ENCODE measurements at regions not wholly inside any gene's neighbourhood (a gene's known extent, or its start where the extent isn't known, plus 50 kb on each side); places are given as distances from the start of the nearest gene placed in this dataset.
"Not testable (repeated sequence)": the region's sequence is repeated elsewhere in the genome, so short reads cannot be mapped to it uniquely, and the experiment has no call there.

DNA sequence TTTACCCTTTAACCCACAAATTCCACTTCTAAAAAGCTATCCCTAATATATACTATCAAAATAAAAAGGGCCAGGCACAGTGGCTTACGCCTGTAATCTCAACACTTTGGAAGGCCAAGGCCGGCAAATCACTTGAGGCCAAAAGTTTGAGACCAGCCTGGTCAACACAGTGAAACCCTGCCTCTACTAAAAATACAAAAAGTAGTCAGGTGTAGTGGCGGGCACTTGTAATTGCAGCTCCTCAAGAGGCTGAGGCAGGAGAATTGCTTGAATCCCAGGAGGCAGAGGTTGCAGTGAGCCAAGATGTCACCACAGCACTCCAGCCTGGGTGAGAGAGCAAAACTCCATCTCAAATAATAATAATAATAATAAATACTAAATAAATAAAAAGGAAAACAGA is 82.5 kb downstream of the TRIM27 start:
- Histone ChIP-seq H3K4me3 (ENCODE audit: low read length) (no peak overlapping the region), H2AFZ (ENCODE audit: low read depth, low read length) (no peak overlapping the region), H3K79me2 (replicated peaks; ENCODE audit: insufficient read depth, low read length) (no peaks in the 10 kb centered on the region), H3K9ac (ENCODE audit: low read length) (no peak overlapping the region), H4K20me1 (ENCODE audit: insufficient read depth) (no peaks in the 10 kb centered on the region), H3K9me3 (ENCODE audit: low read length) (no peaks in the 10 kb centered on the region), H3K9me2 (ENCODE audit: insufficient read depth, low read length) (no peaks in the 10 kb centered on the region), H3K4me2 (ENCODE audit: low read length) (no peak overlapping the region), H3K36me3 (ENCODE audit: insufficient read depth, low read length) (no peaks in the 10 kb centered on the region), H3K27ac (ENCODE audit: low read length) (no peak overlapping the region), H3F3A (ENCODE audit: insufficient read depth, low read length, poor library complexity, severe bottlenecking) (peaks cover 7% of the 10 kb centered on the region), H3K27me3 (ENCODE audit: insufficient read depth, low read depth, low read length) (no peaks in the 10 kb centered on the region)
- TF ChIP-seq REST (IDR thresholded peaks at IDR 0.05; ENCODE audit: borderline replicate concordance) = no peak
- TF ChIP-seq CTCF (IDR thresholded peaks at IDR 0.05; ENCODE audit: poor library complexity, severe bottlenecking) = no peak
- no peak for TF ChIP-seq EP300 (conservative IDR thresholded peaks at IDR 0.05; ENCODE audit: poor library complexity, severe bottlenecking)
- no peak for TF ChIP-seq TAF1 (IDR thresholded peaks at IDR 0.05; ENCODE audit: low read depth)
- no peak for TF ChIP-seq EZH2 (IDR thresholded peaks at IDR 0.05; ENCODE audit: borderline replicate concordance, insufficient read depth, low read length, poor library complexity, severe bottlenecking)
- TF ChIP-seq RAD21 (conservative IDR thresholded peaks at IDR 0.05) = no peak
- TF ChIP-seq POLR2AphosphoS5 (IDR thresholded peaks at IDR 0.05) = no peak
- TF ChIP-seq SMC3 (conservative IDR thresholded peaks at IDR 0.05; ENCODE audit: poor library complexity) = no peak
- no peak for TF ChIP-seq MXI1 (conservative IDR thresholded peaks at IDR 0.05; ENCODE audit: poor library complexity, severe bottlenecking)

GRCh38 chr6:28848756-28849155 is 75.0 kb downstream of the TRIM27 start:
- not testable (repeated sequence) for H4K20me1 ChIP-seq (ENCODE audit: insufficient read depth); H3K27me3 ChIP-seq (ENCODE audit: insufficient read depth, low read depth, low read length); H3K9ac ChIP-seq (ENCODE audit: low read length); H3K79me2 ChIP-seq (replicated peaks; ENCODE audit: insufficient read depth, low read length); H3K4me2 ChIP-seq (ENCODE audit: low read length); H2AFZ ChIP-seq (ENCODE audit: low read depth, low read length); H3K36me3 ChIP-seq (ENCODE audit: insufficient read depth, low read length); H3F3A ChIP-seq (ENCODE audit: insufficient read depth, low read length, poor library complexity, severe bottlenecking); H3K9me3 ChIP-seq (ENCODE audit: low read length); H3K9me2 ChIP-seq (ENCODE audit: insufficient read depth, low read length); H3K27ac ChIP-seq (ENCODE audit: low read length); H3K4me3 ChIP-seq (ENCODE audit: low read length)

Small RNAs in the stretch of these regions (small RNA-seq; reads per million reads assigned to genes)
- gene AL121932.1 = 0 reads per million in 3 experiments

Data from neural cell (in vitro differentiated cells).